NCI-H2107 treated with DMSO at 0.1 percent for 48 hours (cell line): ENCODE measurements at regions not wholly inside any gene's neighbourhood (a gene's known extent, or its start where the extent isn't known, plus 50 kb on each side); places are given as distances from the start of the nearest gene placed in this dataset.
"Not testable (repeated sequence)": the region's sequence is repeated elsewhere in the genome, so short reads cannot be mapped to it uniquely, and the experiment has no call there.

Experiments
- DNase-seq: peaks from one replicate; lab custom pipeline; 2025; ENCODE audit not compliant: unreplicated experiment; lab: John Stamatoyannopoulos, UW

GRCh38 chr6:68160812-68161211, 474.3 kb upstream of the ADGRB3 start:
- not testable (repeated sequence) for DNase-seq

- DNase-seq: no peak
Observed at GRCh38 chr6:68160348-68160747, 474.7 kb upstream of the ADGRB3 start.

DNA sequence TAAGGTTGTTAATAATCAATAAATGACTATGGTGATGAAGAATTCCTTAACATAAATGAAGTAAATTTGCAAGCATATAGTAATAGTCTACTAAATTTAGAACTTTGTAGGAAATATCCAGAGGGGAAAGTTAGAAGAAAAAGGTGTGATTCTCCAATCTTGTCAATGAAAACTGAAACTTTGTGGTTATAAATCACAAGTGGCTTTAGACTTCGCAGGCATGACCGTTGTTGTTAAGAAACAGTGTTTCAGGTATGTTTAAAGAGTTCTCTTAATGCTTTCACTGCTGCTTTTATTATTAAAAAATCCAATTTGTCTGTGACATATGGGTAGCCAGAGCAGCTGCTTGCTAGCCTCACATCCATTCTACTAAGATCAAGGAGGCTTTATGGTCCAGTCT, 475.6 kb upstream of the ADGRB3 start:
- no peak for DNase-seq

GRCh38 chr6:68158256-68158655, 476.8 kb upstream of the ADGRB3 start:
- no peak for DNase-seq

GRCh38 chr6:68144667-68145066, 490.4 kb upstream of the ADGRB3 start:
- DNase-seq: no peak

DNA sequence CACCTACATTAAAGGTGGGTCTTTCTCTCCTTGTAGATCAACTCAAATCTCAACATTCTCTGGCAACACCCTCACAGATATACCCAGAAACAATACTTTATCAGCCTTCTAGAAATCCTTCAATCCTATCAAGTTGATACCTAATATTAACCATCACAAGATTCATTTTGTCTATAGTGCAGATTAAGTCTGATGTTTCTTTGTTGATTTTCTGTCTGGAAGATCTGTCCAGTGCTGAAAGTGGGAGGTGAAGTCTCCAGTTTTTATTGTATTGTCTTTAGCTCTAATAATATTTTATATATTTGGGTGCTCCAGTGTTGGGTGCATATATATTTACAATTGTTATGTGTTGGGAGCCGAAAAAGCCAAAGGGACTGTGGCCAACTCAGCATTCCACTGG, 493.9 kb upstream of the ADGRB3 start:
- DNase-seq: no peak

GRCh38 chr6:68139130-68139529, 496.0 kb upstream of the ADGRB3 start:
- no peak for DNase-seq

DNA sequence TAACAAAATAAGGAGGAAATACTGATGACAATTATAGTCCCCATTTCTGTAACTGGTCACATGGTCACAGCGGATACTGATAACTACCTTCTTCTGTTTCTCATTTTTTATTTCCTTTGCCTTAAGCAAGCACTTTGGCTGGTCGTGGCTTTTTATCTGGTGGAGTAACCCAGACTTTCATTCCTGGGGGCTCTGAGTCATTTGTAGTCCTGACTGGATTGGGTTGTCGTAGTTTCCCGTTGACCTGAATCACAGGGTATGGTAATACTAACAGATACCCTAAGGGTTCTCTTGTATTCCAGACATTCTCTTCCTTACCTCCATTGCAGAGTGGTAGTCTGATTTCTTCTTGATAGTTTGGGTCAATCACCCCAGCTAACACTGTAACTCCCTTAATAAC, 500.3 kb upstream of the ADGRB3 start:
- DNase-seq: no peak

DNA sequence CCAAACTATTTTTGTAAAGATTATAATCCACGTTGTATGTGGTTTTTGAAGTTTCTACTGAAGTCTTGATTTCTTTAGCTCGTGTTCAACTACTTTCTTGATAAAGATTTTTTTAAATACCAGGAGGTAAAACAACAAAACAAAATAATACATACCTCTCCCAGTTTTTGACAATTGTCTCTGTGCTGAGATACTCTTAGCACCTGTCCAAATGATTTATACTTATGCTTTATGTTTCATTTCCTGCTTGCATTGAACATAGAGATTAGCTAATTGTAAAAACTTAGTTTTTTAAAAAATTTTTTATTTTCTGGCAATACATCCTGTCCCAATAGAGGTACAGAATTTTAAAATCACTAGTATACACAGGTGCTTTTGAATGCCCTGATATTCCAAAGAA, 506.9 kb upstream of the ADGRB3 start:
- DNase-seq: no peak

DNA sequence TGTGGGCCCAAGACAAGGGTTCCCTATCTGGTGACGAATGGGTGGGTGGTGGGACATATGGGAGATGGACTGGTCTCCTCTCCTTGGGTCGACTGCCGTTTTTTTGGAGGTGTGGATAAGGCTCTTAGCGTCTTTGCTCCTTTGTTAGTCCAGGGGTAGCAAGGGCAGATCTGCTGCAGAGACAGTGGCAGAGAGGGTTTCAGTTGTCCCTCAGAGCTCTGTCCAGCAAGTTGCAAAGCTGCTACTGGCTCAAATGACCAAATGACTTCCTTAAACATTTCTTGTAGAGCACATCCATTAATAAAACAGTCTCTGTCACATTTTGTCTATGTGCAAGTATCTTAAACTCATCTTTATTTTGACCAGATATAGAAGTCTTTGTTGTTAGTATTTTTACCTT, 508.0 kb upstream of the ADGRB3 start:
- no peak for DNase-seq

DNA sequence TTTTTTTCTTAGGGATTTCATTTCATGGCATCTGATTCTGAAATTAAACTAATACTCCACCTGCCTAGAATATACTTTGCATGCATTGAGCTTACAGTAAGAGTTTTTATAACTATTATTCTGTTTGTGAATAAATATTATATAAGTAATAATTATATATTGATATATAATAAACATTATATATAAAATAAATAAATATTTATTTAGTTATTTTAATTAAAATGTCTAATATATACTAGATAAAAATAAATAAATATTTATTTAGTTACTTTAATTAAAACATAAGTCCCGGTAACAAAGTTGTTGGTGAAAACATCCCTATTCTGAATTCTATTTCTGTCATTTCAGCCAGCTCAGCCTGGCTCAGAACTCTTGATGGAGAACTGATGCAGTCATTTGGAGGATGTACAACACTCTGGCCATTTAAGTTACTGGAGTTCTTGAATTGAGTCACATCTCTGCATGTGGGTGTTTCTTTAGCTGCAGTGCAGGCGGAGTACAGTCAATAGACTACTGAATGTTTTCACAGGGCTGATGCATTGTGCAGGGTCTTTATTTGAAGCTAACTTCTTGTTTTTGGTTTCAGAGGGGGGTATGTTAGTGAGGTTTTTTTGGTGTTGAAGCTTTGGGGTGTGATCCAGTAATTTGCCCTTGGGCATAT, 508.9 kb upstream of the ADGRB3 start:
- no peak for DNase-seq

DNA sequence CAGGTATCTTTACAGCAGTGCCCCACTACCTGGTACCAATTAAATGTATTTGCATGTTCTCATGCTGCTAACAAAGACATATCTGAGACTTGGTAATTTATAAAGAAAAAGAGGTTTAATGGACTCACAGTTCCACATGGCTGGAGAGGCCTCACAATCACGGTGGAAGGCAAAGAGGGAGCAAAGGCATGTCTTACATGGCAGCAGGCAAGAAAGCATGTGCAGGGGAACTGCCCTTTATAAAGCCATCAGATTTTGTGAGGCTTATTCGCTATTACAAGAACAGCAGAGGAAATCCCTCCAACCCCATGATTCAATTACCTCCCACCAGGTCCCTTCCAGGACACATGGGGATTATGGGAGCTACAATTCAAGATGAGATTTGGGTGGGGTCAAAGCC, 512.1 kb upstream of the ADGRB3 start:
- DNase-seq: not testable (repeated sequence)

DNA sequence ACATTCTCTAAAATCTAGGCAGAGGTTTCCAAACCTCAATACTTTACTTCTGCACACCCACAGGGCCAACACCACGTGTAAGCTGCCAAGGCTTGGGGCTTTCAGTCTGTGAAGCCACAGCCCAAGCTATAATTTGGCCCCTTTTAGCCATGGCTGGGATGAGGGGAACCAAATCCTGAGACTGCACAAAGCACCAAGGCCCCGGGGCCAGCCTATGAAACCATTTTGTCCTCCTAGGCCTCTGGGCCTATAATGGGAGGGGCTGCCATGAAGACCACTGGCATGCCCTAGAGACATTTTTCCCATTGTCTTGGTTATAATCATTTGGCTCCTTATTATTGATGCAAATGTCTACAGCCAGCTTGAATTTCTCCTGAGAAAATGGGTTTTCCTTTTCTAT, 513.0 kb upstream of the ADGRB3 start:
- no peak for DNase-seq

GRCh38 chr6:68120954-68121353, 514.1 kb upstream of the ADGRB3 start:
- not testable (repeated sequence) for DNase-seq

- DNase-seq: no peak
Observed at GRCh38 chr6:68114463-68115047, 520.5 kb upstream of the ADGRB3 start.

DNA sequence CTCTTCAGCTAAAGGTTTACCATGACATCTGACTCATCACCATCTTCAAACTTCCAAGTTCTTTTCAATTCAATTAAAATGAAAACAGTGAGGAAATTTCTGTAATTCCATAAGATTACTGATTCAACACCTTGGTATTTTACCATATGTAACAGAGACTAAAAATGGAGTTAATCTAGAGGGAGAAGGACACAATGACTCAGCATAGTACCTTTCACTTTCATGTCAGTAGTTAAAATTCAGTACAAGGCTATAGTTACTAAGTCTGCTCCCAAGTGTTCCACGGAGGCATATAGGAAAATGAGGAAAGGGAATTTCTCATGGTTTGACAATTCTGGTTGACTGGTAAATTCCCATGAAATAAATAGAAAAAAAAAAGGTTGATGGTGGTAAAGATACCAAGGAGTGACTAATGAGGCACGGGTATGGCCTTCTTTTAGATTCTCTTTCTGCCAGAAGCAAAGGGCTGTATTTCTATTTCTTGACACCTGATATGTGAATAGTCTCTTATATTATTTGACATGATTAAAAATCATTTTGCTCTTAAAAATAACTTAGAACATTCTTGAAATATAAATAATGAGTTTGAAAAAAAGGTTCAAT, 526.7 kb upstream of the ADGRB3 start:
- no peak for DNase-seq

- DNase-seq: no peak
Observed at GRCh38 chr6:68094070-68094469, 541.0 kb upstream of the ADGRB3 start.

DNA sequence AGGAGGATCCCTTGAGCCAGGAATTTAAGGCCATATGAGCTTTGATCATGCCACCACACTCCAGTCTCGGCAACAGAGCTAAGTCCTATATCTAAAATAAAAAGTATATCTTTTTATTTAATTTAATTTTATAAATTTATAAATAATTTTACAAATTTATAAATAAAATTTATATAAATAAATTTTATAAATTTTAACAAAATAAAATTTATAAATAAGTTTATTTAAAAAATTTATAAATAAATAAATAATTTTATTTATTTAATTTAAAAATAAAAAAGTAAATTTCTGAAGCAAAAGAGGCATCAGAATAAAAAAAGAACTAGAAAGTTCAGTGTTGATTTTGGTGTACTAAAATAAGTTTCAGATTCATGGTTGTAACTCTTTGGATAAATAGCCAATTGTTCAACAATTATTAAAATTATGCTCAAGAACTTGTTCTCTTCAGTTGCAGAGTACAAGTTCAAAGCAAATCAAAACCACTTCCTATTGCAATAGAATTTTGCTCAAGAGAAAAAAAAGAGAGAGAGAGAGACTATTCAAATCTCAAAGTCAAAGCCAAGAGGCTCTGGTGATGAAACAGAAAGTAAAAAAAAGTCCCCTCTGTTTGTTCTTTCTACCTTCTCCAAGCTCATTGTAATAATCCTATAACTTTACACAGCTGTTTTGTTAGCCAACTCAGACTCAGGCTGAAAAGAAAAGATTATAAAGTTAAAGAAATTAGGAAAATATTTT, 547.5 kb upstream of the ADGRB3 start:
- no peak for DNase-seq

GRCh38 chr6:68086199-68086598, 548.9 kb upstream of the ADGRB3 start:
- no peak for DNase-seq

DNA sequence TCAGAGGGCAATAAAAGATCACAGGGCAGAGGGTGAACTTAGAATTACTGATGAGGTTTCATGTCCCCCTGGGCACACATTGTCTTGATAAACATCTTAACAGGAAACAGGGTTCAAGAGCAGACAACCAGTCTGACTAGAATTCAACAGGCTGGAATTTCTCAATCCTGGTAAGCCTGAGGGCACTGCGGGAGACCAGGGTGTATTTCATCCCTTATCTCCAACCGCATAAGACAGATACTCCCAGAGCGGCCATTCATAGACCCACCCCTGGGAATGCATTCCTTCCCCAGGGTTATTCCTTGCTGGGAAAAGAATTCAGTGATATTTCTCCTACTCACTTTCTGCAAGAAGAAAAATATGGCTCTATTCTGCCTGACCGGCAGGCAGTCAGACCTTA, 549.5 kb upstream of the ADGRB3 start:
- DNase-seq: not testable (repeated sequence)

DNA sequence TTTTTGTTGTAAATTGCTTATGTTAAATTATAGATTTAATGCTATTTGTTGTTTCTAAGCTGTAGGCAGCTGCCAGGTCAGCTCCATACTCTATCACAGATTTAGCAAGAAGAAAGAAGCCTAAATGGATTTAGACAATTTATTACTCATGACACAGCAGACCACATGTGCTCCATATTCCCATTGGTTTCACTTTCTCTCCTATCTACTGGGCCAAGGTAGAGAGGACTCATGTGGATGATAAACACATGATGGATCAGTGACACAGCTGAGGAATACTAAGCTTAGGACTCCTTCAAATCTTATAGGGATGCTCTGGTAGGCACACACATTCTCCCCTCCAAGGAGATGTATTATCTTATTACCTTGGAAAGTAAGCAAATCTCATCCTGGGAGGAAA, 553.0 kb upstream of the ADGRB3 start:
- DNase-seq: no peak

DNA sequence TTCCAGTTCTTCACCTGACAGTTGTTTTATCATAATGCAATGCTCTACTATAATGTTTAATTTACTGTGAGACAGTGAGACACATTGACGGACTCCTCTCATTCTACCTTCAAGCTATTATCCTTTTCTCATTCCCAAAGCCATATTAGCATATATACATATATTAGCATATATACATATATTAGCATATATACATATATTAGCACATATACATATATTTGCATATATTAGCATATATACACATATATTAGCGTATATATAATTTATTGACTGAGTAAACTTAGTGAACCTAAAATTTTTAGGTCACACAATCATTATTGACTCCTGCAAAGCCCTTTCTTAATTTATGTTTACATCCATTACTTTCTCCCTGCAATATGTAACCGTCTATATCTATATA, 555.0 kb upstream of the ADGRB3 start:
- no peak for DNase-seq
